ENCODE measurements at regions not wholly inside any gene's neighbourhood (a gene's known extent, or its start where the extent isn't known, plus 50 kb on each side); places are given as distances from the start of the nearest gene placed in this dataset.

- POLR2A ChIA-PET = no interaction called here
- Histone ChIP-seq H3K27ac (ENCODE audit: low read depth, low read length) (no peak overlapping the region), H4K20me1 (ENCODE audit: insufficient read depth) (no peaks in the 10 kb centered on the region), H3K9ac (ENCODE audit: low read length) (no peak overlapping the region), H3K4me1 (ENCODE audit: control insufficient read depth in 1 of 2, insufficient read depth in 2 of 2, low read length in 2 of 2) (no peaks in the 10 kb centered on the region), H3K27me3 (ENCODE audit: insufficient read depth, low read length) (no peaks in the 10 kb centered on the region), H3K79me2 (ENCODE audit: insufficient read depth, low read length) (no peaks in the 10 kb centered on the region), H3K4me2 (ENCODE audit: low read length) (no peak overlapping the region), H3K9me3 (ENCODE audit: control insufficient read depth in 1 of 2, insufficient read depth in 1 of 2, low read depth in 1 of 2, low read length in 2 of 2) (peaks cover 0 to 17% of the 10 kb centered on the region in 2 experiments; a peak in 2 of 4 replicates), H2AFZ (ENCODE audit: low read depth, low read length, poor library complexity, severe bottlenecking) (no peak overlapping the region), H3K4me3 (replicated peaks in 1 of 2; ENCODE audit: low read depth in 1 of 2, low read length in 2 of 2) (no peak overlapping the region), H3K36me3 (ENCODE audit: control insufficient read depth in 1 of 2, insufficient read depth in 2 of 2, low read length in 2 of 2) (no peaks in the 10 kb centered on the region), H3K9me2 (ENCODE audit: insufficient read depth) (no peaks in the 10 kb centered on the region)
- DNase-seq (ENCODE audit: low read depth, low spot score) (no peak), ATAC-seq (no peak)
- intact Hi-C loops (cut with micrococcal nuclease) = no loop called here
- no TSS peak for BruUV-seq (replicated peaks)
- CTCF ChIA-PET = no interaction called here
- RAD21 ChIA-PET (ENCODE audit: low non-redundant PET in 1 of 2, low total read pairs in 2 of 2, uncharacterized antibody in 2 of 2, unreplicated experiment in 2 of 2) = no interaction called here
- TF ChIP-seq REST (IDR thresholded peaks at IDR 0.05; ENCODE audit: low read depth) = no peak
- no peak for TF ChIP-seq YY1 (IDR thresholded peaks at IDR 0.05; ENCODE audit: extremely low read depth, insufficient replicate concordance, low read depth, low read length)
- TF ChIP-seq RAD21 (IDR thresholded peaks at IDR 0.05; ENCODE audit: low read depth) = no peak
- TF ChIP-seq, protein P1, sequence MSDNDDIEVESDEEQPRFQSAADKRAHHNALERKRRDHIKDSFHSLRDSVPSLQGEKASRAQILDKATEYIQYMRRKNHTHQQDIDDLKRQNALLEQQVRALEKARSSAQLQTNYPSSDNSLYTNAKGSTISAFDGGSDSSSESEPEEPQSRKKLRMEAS (IDR thresholded peaks at IDR 0.05) = no peak
- TF ChIP-seq TCF7L2 (IDR thresholded peaks at IDR 0.05; ENCODE audit: borderline replicate concordance, extremely low read depth, insufficient read depth, insufficient read length) = peak; percentile 83
- no peak for TF ChIP-seq CTCF (IDR thresholded peaks at IDR 0.05 in 2 of 3, conservative IDR thresholded peaks at IDR 0.05 in 1 of 3; ENCODE audit: borderline replicate concordance in 1 of 3, insufficient read depth in 1 of 3, low read depth in 2 of 3, low read length in 2 of 3)
These were observed 518.4 kb upstream of the SLITRK1 start for GRCh38 chr13:84400706-84401105.

Measured in HCT116 (cell line).